SIG-M5 (cell line): ENCODE measurements at regions not wholly inside any gene's neighbourhood (a gene's known extent, or its start where the extent isn't known, plus 50 kb on each side); places are given as distances from the start of the nearest gene placed in this dataset.

Experiments
- DNase-seq: peaks from one replicate; lab custom pipeline; 2025; lab: John Stamatoyannopoulos, UW

- DNase-seq: no peak
These were observed 187.2 kb downstream of the REEP3 start for GRCh38 chr10:63708421-63708820.

GRCh38 chr10:63710703-63711102 is 189.5 kb downstream of the REEP3 start:
- DNase-seq: no peak

GRCh38 chr10:63711361-63711760 is 190.2 kb downstream of the REEP3 start:
- no peak for DNase-seq

- no peak for DNase-seq
These were observed 190.9 kb downstream of the REEP3 start for GRCh38 chr10:63711867-63712716.

- no peak for DNase-seq
These were observed 191.5 kb downstream of the REEP3 start for GRCh38 chr10:63712717-63713115.

GRCh38 chr10:63713191-63714144 is 192.3 kb downstream of the REEP3 start:
- DNase-seq: no peak

- DNase-seq: no peak
These were observed 194.9 kb downstream of the REEP3 start for GRCh38 chr10:63716016-63716580.

- no peak for DNase-seq
These were observed 196.0 kb downstream of the REEP3 start for GRCh38 chr10:63717027-63717715.

- no peak for DNase-seq
These were observed 196.8 kb downstream of the REEP3 start for GRCh38 chr10:63718006-63718405.

- DNase-seq: no peak
These were observed 197.2 kb downstream of the REEP3 start for GRCh38 chr10:63718421-63718820.

- no peak for DNase-seq
These were observed 198.1 kb downstream of the REEP3 start for GRCh38 chr10:63719226-63719856.

- no peak for DNase-seq
These were observed 198.9 kb downstream of the REEP3 start for GRCh38 chr10:63720072-63720537.

- DNase-seq: no peak
These were observed 199.5 kb downstream of the REEP3 start for GRCh38 chr10:63720676-63721075.

GRCh38 chr10:63722537-63722936 is 201.3 kb downstream of the REEP3 start:
- no peak for DNase-seq

- no peak for DNase-seq
These were observed 202.1 kb downstream of the REEP3 start for GRCh38 chr10:63723320-63723719.

- no peak for DNase-seq
These were observed 202.5 kb downstream of the REEP3 start for GRCh38 chr10:63723741-63724140.

GRCh38 chr10:63724922-63725321 is 203.7 kb downstream of the REEP3 start:
- no peak for DNase-seq

- DNase-seq: no peak
These were observed 205.7 kb downstream of the REEP3 start for GRCh38 chr10:63726867-63727266.

GRCh38 chr10:63727636-63728035 is 206.4 kb downstream of the REEP3 start:
- DNase-seq: no peak

GRCh38 chr10:63735305-63735704 is 214.1 kb downstream of the REEP3 start:
- no peak for DNase-seq

GRCh38 chr10:63738410-63738809 is 217.2 kb downstream of the REEP3 start:
- no peak for DNase-seq
